ENCODE measurements at regions not wholly inside any gene's neighbourhood (a gene's known extent, or its start where the extent isn't known, plus 50 kb on each side); places are given as distances from the start of the nearest gene placed in this dataset.

GRCh38 chr4:89579771-89580170 is 257.2 kb downstream of the SNCA start:
- no peaks in the 10 kb centered on the region for H3K27me3 Mint-ChIP-seq (ENCODE audit: low read depth)
- H3K4me3 Mint-ChIP-seq (ENCODE audit: unreplicated experiment) = no peak overlapping the region
- peaks cover 5% of the 10 kb centered on the region for H3K9me3 Mint-ChIP-seq (ENCODE audit: low read depth)
- H3K36me3 Mint-ChIP-seq (ENCODE audit: low read depth) = peaks cover 4% of the 10 kb centered on the region
- no peak overlapping the region for H3K27ac Mint-ChIP-seq (ENCODE audit: unreplicated experiment)
- TF ChIP-seq CTCF (IDR thresholded peaks at IDR 0.05) = no peak
- H3K4me1 Mint-ChIP-seq (ENCODE audit: low read depth) = no peaks in the 10 kb centered on the region
- DNase-seq (ENCODE audit: low spot score) = no peak

- Mint-ChIP-seq H3K36me3 (ENCODE audit: low read depth) (no peaks in the 10 kb centered on the region), H3K9me3 (ENCODE audit: low read depth) (no peaks in the 10 kb centered on the region), H3K27ac (ENCODE audit: unreplicated experiment) (no peak overlapping the region), H3K27me3 (ENCODE audit: low read depth) (no peaks in the 10 kb centered on the region), H3K4me3 (ENCODE audit: unreplicated experiment) (no peak overlapping the region), H3K4me1 (ENCODE audit: low read depth) (peaks cover 8% of the 10 kb centered on the region)
- DNase-seq (ENCODE audit: low spot score) = no peak
- no peak for TF ChIP-seq CTCF (IDR thresholded peaks at IDR 0.05)
These were observed 260.7 kb downstream of the SNCA start for GRCh38 chr4:89576246-89576645.

- TF ChIP-seq CTCF (IDR thresholded peaks at IDR 0.05) = no peak
- Mint-ChIP-seq H3K4me3 (ENCODE audit: unreplicated experiment) (no peak overlapping the region), H3K4me1 (ENCODE audit: low read depth) (peaks cover 8% of the 10 kb centered on the region), H3K27me3 (ENCODE audit: low read depth) (no peaks in the 10 kb centered on the region), H3K9me3 (ENCODE audit: low read depth) (no peaks in the 10 kb centered on the region), H3K36me3 (ENCODE audit: low read depth) (no peaks in the 10 kb centered on the region), H3K27ac (ENCODE audit: unreplicated experiment) (no peak overlapping the region)
- no peak for DNase-seq (ENCODE audit: low spot score)
These were observed 261.1 kb downstream of the SNCA start for GRCh38 chr4:89575840-89576239.

- Mint-ChIP-seq H3K4me1 (ENCODE audit: low read depth) (peaks cover 8% of the 10 kb centered on the region), H3K4me3 (ENCODE audit: unreplicated experiment) (no peak overlapping the region), H3K27me3 (ENCODE audit: low read depth) (no peaks in the 10 kb centered on the region), H3K27ac (ENCODE audit: unreplicated experiment) (no peak overlapping the region), H3K9me3 (ENCODE audit: low read depth) (no peaks in the 10 kb centered on the region), H3K36me3 (ENCODE audit: low read depth) (no peaks in the 10 kb centered on the region)
- DNase-seq (ENCODE audit: low spot score) = no peak
- no peak for TF ChIP-seq CTCF (IDR thresholded peaks at IDR 0.05)
These were observed 262.8 kb downstream of the SNCA start for GRCh38 chr4:89574176-89574575.

GRCh38 chr4:89573656-89574055 is 263.3 kb downstream of the SNCA start:
- Mint-ChIP-seq H3K4me1 (ENCODE audit: low read depth) (peaks cover 8% of the 10 kb centered on the region), H3K27me3 (ENCODE audit: low read depth) (no peaks in the 10 kb centered on the region), H3K36me3 (ENCODE audit: low read depth) (no peaks in the 10 kb centered on the region), H3K9me3 (ENCODE audit: low read depth) (no peaks in the 10 kb centered on the region), H3K27ac (ENCODE audit: unreplicated experiment) (no peak overlapping the region), H3K4me3 (ENCODE audit: unreplicated experiment) (no peak overlapping the region)
- TF ChIP-seq CTCF (IDR thresholded peaks at IDR 0.05) = no peak
- no peak for DNase-seq (ENCODE audit: low spot score)
